ENCODE measurements at regions not wholly inside any gene's neighbourhood (a gene's known extent, or its start where the extent isn't known, plus 50 kb on each side); places are given as distances from the start of the nearest gene placed in this dataset.

DNA sequence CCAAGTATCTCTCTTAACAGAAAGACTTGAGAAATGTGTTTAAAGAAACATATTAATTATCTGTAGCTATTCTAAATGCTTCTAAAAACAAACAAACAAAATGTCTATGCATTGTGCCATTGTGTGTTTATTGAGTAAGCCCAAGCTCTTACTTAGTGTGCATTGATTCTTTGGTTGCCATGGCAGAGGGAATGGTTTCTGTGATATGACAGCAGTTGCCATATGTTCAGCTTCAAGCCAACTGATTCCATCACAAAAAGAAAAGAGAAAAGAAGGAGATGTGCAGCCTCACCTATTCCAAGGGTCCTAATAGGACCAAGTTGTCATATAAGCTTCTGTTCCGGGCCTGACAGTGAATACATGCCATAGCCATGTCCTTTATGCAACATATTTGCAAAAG lies 457.5 kb downstream of the TOX3 start:
- Histone ChIP-seq H3K27me3 (no peaks in the 10 kb centered on the region), H3K9me3 (no peaks in the 10 kb centered on the region), H3K27ac (no peak overlapping the region), H3K4me1 (no peaks in the 10 kb centered on the region), H3K36me3 (no peaks in the 10 kb centered on the region), H3K4me3 (no peak overlapping the region)
- no peak for DNase-seq (ENCODE audit: extremely low spot score in 2 of 2)
- intact Hi-C loops (cut with DNase I), result no loop called here
- no peak for TF ChIP-seq POLR2AphosphoS5 (IDR thresholded peaks at IDR 0.05; ENCODE audit: insufficient read depth in 1 of 2, low read depth in 1 of 2)
- TF ChIP-seq, protein P1, sequence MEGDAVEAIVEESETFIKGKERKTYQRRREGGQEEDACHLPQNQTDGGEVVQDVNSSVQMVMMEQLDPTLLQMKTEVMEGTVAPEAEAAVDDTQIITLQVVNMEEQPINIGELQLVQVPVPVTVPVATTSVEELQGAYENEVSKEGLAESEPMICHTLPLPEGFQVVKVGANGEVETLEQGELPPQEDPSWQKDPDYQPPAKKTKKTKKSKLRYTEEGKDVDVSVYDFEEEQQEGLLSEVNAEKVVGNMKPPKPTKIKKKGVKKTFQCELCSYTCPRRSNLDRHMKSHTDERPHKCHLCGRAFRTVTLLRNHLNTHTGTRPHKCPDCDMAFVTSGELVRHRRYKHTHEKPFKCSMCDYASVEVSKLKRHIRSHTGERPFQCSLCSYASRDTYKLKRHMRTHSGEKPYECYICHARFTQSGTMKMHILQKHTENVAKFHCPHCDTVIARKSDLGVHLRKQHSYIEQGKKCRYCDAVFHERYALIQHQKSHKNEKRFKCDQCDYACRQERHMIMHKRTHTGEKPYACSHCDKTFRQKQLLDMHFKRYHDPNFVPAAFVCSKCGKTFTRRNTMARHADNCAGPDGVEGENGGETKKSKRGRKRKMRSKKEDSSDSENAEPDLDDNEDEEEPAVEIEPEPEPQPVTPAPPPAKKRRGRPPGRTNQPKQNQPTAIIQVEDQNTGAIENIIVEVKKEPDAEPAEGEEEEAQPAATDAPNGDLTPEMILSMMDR (IDR thresholded peaks at IDR 0.05), result no peak
- TF ChIP-seq POLR2A (IDR thresholded peaks at IDR 0.05), result no peak

DNA sequence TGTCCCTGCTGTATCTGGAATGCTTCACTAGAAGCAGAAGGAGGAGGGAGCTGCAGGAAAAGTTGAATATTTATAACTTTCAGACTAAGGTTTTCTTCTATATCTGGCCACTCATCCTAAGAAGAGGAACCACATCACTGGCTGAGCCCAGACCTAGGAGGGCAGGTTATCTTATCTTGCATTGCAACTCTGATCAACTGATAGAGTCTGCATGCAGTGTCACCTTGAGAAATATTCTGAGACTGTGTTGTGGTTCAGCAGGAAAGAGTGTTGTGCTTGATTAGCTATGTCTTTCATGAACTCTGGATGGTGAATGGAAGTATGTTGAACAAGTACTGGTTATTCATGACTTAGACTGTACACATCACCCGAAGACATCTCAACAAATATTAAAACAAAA lies 460.0 kb downstream of the TOX3 start:
- intact Hi-C loops (cut with DNase I), result no loop called here

DNA sequence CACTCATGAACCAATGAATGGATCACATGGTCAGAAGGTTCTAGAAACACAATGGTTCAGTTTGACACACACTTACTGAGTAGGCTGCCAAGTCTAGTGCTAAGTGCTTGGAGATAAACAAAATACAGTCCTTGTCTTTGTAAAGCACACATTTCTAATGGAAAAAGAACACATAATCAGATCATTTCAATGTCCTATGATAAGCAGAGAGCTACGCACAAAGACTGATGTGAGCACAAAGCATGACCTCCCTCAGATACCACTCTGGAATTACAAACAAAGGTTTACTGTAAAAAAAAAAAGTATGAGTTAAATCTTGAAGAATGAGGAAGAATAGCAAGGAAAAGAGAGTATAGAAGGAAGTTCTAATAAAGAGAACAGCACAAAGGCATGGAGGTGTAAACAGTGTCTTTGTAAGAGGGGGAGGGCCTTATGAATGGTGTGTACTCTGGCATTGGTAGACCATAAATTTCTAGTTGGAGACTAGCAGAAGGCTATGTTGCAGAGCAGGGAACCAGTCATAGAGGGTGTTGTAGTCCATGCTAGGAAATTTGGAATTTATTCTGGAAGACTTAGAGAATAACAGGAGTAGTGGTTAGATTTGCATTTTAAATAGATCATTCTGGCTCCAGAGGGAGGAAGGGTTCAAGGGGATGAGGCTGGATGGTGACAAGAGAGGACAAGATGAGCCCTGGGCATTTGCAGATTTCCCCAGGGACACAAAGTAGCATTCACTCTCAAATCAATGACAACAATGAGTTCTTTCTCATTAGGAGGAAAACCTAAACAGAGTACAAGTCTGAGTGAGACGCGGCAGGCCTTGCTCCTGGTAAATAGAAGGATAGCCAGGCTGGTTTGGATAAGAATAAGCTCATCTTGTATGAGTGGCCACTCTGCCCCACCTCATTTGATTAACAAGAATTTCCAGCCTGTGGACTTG lies 468.0 kb downstream of the TOX3 start:
- TF ChIP-seq, protein P1 (IDR thresholded peaks at IDR 0.05), result no peak
- no peak for TF ChIP-seq POLR2A (IDR thresholded peaks at IDR 0.05)
- no peak for TF ChIP-seq POLR2AphosphoS5 (IDR thresholded peaks at IDR 0.05; ENCODE audit: insufficient read depth in 1 of 2, low read depth in 1 of 2)
- Histone ChIP-seq H3K4me1 (no peaks in the 10 kb centered on the region), H3K27ac (no peak overlapping the region), H3K9me3 (no peaks in the 10 kb centered on the region), H3K27me3 (no peaks in the 10 kb centered on the region), H3K4me3 (no peak overlapping the region), H3K36me3 (no peaks in the 10 kb centered on the region)
- intact Hi-C loops (cut with DNase I), result no loop called here
- no peak for DNase-seq (ENCODE audit: extremely low spot score in 2 of 2)

More for the DNA sequence above, 460.0 kb downstream of the TOX3 start:
- Histone ChIP-seq H3K27me3 (no peaks in the 10 kb centered on the region), H3K9me3 (no peaks in the 10 kb centered on the region), H3K27ac (no peak overlapping the region), H3K4me1 (no peaks in the 10 kb centered on the region), H3K36me3 (no peaks in the 10 kb centered on the region), H3K4me3 (no peak overlapping the region)
- no peak for DNase-seq (ENCODE audit: extremely low spot score in 2 of 2)
- TF ChIP-seq POLR2A (IDR thresholded peaks at IDR 0.05) (no peak), POLR2AphosphoS5 (IDR thresholded peaks at IDR 0.05; ENCODE audit: insufficient read depth in 1 of 2, low read depth in 1 of 2) (no peak)
- TF ChIP-seq, protein P1 (IDR thresholded peaks at IDR 0.05), result no peak

DNA sequence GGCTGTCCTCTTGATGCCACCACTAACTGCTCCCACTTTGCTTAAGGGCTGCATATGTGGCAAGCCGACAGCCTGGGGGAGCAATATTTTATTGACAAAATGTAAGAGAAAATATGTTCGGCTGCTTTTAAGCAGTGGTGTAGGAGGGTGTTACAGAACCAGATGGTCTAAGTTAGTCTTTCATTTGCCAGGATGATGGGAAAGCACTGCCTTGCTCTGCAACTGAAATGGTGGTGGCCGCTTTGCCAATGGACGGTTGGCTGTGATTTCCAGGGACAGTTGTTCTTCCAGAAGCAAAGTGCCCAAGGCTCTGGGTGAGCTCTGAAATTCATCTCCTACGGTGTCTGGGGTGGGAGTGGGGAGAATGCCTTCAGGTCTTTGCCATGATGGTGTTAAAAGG lies 469.3 kb downstream of the TOX3 start:
- TF ChIP-seq, protein P1 (IDR thresholded peaks at IDR 0.05), result no peak
- TF ChIP-seq POLR2A (IDR thresholded peaks at IDR 0.05), result no peak
- TF ChIP-seq POLR2AphosphoS5 (IDR thresholded peaks at IDR 0.05; ENCODE audit: insufficient read depth in 1 of 2, low read depth in 1 of 2), result no peak
- DNase-seq (ENCODE audit: extremely low spot score in 2 of 2), result no peak
- Histone ChIP-seq H3K4me1 (no peaks in the 10 kb centered on the region), H3K9me3 (no peaks in the 10 kb centered on the region), H3K27ac (no peak overlapping the region), H3K27me3 (no peaks in the 10 kb centered on the region), H3K4me3 (no peak overlapping the region), H3K36me3 (no peaks in the 10 kb centered on the region)
- intact Hi-C loops (cut with DNase I), result no loop called here

DNA sequence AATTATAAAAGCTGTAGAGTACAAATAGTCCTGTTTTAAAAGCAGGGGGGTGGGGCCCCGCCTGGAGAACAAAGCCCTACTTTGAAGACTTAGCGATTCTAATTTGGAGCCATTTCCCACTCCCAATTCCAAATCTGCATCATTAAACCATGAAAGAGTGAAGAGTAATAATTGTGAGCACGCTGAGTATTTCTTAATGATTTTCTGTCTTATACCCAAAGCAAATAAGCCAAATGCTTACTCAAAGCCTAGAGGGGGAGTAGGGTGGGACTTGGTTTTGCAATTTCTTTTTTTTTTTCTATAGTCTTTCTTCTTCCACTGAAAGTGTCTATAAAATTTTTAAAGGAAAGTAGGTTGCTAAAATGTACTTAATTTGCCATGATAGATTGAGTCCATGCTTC lies 470.1 kb downstream of the TOX3 start:
- no peaks in the 10 kb centered on the region for H3K27me3 ChIP-seq
- H3K36me3 ChIP-seq, result no peaks in the 10 kb centered on the region
- no peaks in the 10 kb centered on the region for H3K9me3 ChIP-seq
- intact Hi-C loops (cut with DNase I), result no loop called here
- no peak overlapping the region for H3K27ac ChIP-seq
- no peaks in the 10 kb centered on the region for H3K4me1 ChIP-seq
- TF ChIP-seq, protein P1 (IDR thresholded peaks at IDR 0.05), result no peak
- TF ChIP-seq POLR2A (IDR thresholded peaks at IDR 0.05), result no peak
- TF ChIP-seq POLR2AphosphoS5 (IDR thresholded peaks at IDR 0.05; ENCODE audit: insufficient read depth in 1 of 2, low read depth in 1 of 2), result no peak
- DNase-seq (ENCODE audit: extremely low spot score in 2 of 2), result no peak
- H3K4me3 ChIP-seq, result no peak overlapping the region

Measured in vagina (tissue), 2 donors.